HG02571 (cell line): ENCODE measurements at regions not wholly inside any gene's neighbourhood (a gene's known extent, or its start where the extent isn't known, plus 50 kb on each side); places are given as distances from the start of the nearest gene placed in this dataset.
"Not testable (repeated sequence)": the region's sequence is repeated elsewhere in the genome, so short reads cannot be mapped to it uniquely, and the experiment has no call there.

Experiments
- ATAC-seq: cut with Tn5 transposase; IDR thresholded peaks from one replicate; pipeline ENCODE4 v1.9.1; 2021; ENCODE audit warnings: mild to moderate bottlenecking, moderate library complexity; ENCODE audit not compliant: unreplicated experiment

DNA sequence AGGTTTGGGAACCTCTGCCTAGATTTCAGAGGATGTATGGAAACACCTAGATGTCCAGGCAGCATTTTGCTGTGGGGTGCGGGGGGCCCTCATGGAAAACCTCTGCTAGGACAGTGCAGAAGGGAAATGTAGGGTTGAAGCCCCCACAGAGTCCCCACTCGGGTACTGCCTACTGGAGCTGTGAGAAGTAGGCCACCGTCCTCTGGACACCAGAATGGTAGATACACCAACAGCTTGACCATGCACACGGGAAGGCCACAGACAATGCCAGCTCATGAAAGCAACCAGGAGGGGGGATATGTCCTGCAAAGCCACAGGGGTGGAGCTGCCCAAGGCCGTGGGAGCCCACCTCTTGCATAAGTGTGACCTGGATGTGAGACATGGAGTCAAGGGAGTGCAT is 1336.5 kb downstream of the SPATA31A7 start:
- not testable (repeated sequence) for ATAC-seq

DNA sequence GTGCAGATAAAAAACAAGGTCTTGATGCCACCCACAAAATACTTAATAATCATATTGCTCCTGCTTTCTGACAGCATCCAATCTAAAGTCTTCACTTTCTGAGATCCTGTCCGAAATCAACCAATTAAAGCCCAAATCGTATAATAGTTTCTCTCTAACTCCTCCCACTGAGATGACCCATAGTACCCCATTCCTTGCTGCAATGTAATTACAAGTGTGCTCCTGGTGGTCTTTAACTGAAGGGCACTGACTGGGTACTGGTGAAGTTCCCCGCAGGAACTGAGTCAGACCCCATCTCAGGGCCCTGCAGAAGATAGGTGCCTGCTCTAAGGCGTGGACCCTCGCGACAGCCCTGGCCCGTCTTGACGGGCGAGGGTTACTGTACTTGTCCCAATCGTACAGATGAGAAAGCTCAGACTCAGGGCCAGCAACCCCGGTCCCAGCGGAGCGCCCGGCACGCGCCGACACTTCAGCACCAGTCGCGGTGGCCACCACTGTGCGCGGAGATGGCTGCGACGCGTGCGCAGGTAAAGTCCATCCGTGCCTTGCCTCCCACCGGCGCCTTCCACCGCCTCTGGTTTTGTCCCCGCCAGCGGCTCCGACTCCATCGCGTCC is 1342.4 kb downstream of the SPATA31A7 start:
- ATAC-seq = not testable (repeated sequence)

DNA sequence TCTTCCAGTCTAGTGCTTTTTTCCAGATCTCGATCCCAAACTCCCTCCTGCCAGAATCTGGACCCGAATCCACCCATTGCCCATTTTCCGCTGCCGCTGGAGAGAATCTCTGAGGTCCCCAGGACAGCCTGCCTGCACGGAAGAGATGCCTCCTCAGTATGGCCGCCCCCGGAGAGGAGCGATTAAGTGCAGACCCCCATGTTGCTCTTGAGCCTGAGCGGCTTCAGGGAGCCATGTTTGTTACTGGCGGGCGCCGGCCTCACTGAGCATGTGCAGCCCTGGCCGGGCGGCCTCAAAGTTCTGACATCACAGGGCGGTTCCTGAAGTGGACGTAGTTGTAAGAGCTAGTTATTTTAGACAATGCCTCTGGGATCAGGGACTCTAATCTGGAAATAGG is 1342.9 kb downstream of the SPATA31A7 start:
- not testable (repeated sequence) for ATAC-seq

DNA sequence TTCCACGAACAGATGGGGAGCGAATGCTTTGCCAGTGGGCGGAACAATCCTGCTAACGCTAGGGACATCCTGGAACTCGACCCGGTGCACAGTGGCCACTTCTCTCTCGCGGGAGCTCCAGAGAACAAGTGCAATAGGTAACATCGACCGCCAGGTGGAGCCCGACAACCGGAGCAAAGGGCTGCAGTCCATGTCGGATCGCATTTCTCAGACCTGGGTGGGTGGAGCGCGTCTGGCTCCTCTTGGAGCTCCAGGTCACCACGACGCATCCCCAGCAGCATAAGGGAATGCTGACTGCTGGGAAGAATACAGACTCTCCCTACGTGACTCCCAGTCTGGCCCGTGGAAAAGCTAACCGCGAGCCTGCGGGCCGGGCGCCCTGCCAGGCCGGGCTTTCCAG is 1360.7 kb downstream of the SPATA31A7 start:
- peak; percentile 56 for ATAC-seq

DNA sequence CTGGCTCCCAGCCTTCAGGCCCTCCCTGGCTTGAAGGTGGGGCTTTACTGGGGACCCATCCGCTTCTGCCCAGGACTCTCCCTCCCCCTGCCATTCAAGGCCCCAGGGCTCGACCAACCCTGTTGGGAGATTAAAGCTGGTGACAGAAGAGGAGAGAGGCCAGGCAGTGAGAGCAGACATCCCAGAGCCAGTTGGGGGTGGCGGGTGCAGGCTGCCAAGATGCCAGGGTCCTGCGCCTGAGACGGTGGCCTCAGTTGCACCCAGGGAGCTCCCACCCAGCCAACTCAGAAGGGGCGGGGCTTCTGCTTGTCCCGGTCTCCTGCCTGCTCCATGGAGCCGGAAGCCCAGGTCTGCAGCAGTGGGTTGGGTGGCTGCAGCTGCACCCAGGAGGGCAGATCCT is 1370.8 kb downstream of the SPATA31A7 start:
- not testable (repeated sequence) for ATAC-seq

DNA sequence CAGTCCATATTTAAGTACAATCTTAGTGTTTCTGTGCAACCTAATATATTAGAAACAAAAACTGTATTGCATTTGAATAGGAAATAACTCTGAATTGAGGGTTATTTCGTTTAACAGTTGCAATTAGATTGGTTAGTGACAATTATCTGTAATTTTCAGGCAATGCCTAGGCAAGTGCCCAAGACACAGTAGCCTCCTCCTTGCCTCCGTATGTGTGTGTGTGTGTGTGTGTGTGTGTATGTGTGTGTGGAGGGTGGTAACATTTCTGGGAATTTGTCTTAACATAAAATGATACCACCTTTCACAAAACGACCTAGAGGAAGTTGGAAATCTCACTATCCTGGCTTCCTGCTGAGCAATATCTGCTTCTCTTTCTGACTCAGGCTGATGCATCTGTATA is 1375.3 kb downstream of the SPATA31A7 start:
- not testable (repeated sequence) for ATAC-seq

DNA sequence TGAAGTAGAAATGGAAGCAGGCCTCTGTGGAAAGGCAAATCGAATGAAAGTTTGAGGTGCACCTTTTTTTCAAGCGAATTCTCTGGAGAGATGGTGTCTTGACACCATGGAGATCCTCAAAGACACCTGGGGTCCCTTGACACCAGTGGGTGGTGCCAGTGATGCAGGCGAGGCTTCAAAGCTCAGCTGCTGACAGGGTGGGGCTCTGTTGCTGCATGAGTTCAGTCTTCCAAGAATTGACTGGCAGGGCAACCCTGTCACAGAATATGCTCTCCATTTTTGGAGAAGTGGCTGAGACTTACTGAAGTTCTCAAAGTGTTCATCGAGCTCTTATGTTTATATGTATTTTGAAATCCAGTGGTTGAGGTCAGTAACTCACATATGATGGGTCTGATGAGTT is 1376.6 kb downstream of the SPATA31A7 start:
- not testable (repeated sequence) for ATAC-seq

DNA sequence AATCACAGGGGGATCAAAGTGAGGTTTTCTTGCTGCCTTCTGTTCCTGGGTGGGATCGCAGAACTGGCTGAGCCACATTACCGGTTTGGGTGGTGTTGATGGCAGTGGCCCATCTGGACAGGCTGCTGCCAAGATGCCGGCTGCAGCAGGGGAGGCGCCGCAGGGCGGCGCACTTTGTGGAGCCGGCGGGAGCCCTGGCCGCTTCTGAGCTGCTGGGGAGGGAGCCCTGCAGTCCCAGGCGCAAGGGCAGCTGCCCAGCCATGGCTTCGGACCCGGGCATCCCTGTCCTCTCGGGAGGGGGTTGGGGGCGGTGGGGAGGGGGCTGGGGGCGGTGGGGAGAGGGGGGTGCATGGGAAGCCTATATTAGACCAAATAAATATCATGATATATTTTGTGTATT is 1407.3 kb downstream of the SPATA31A7 start:
- not testable (repeated sequence) for ATAC-seq
